Cardiac muscle cell (in vitro differentiated cells and primary cell): ENCODE measurements at regions not wholly inside any gene's neighbourhood (a gene's known extent, or its start where the extent isn't known, plus 50 kb on each side); places are given as distances from the start of the nearest gene placed in this dataset.

Experiments
- DNase-seq, 2 donors: peaks; one replicate each; pipeline versions ENCODE4 v3.0.0 to v3.0.0-alpha.2; 2010 to 2017; ENCODE audit warnings: low read depth in 1 of 2, low spot score in 1 of 2
- H3K27ac ChIP-seq: fragments of 200-600 bp; sonication (generic); 2 replicates; pipeline ENCODE4 v1.5.1; 2016
- H3K27me3 ChIP-seq: fragments of 200-600 bp; sonication (generic); 2 replicates; pipeline ENCODE4 v1.6.0; 2016; ENCODE audit warnings: control low read depth
- H3K36me3 ChIP-seq: fragments of 200-600 bp; sonication (generic); 2 replicates; pipeline ENCODE4 v1.5.1; 2016; ENCODE audit warnings: control low read depth
- H3K4me1 ChIP-seq: fragments of 200-600 bp; sonication (generic); 2 replicates; pipeline ENCODE4 v1.8.1; 2017; ENCODE audit warnings: low read depth, mild to moderate bottlenecking, mixed run types
- H3K4me3 ChIP-seq: fragments of 200-600 bp; sonication (generic); 2 replicates; pipeline ENCODE4 v1.5.1; 2016; ENCODE audit warnings: mild to moderate bottlenecking
- H3K9me3 ChIP-seq: fragments of 200-600 bp; sonication (generic); 2 replicates; pipeline ENCODE4 v1.5.1; 2017; ENCODE audit warnings: low read depth, mild to moderate bottlenecking, control low read depth
- TF ChIP-seq, protein P1 (sequence below): IDR thresholded peaks from 2 replicates; pipeline ENCODE4 v1.5.1; 2012; ENCODE audit warnings: low read depth, mild to moderate bottlenecking, low read length

DNA sequence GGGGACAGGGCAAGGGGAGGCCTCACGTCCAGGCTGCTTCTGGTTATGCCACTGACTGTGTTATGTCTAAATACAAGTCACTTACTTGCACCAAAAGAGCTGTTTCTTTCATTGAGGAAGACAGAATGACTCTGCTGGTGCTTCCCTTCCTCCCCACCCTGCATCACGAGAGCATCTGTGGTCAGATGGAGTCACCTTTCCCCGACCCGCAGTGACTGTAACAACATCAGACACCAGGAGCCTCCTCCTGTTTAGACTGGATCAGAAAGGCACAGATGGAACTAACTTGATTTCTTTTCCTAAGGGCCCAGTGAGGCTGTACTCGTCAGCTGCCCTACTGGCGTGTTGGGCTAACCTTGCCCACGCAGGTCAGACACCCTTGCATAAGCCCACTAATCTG is 90.3 kb upstream of the ZNF536 start:
- Histone ChIP-seq H3K27me3 (peaks cover 7% of the 10 kb centered on the region), H3K4me1 (no peaks in the 10 kb centered on the region), H3K27ac (no peak overlapping the region), H3K9me3 (no peaks in the 10 kb centered on the region), H3K36me3 (no peaks in the 10 kb centered on the region), H3K4me3 (no peak overlapping the region)
- no peak for DNase-seq
- TF ChIP-seq, protein P1, sequence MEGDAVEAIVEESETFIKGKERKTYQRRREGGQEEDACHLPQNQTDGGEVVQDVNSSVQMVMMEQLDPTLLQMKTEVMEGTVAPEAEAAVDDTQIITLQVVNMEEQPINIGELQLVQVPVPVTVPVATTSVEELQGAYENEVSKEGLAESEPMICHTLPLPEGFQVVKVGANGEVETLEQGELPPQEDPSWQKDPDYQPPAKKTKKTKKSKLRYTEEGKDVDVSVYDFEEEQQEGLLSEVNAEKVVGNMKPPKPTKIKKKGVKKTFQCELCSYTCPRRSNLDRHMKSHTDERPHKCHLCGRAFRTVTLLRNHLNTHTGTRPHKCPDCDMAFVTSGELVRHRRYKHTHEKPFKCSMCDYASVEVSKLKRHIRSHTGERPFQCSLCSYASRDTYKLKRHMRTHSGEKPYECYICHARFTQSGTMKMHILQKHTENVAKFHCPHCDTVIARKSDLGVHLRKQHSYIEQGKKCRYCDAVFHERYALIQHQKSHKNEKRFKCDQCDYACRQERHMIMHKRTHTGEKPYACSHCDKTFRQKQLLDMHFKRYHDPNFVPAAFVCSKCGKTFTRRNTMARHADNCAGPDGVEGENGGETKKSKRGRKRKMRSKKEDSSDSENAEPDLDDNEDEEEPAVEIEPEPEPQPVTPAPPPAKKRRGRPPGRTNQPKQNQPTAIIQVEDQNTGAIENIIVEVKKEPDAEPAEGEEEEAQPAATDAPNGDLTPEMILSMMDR, result no peak

DNA sequence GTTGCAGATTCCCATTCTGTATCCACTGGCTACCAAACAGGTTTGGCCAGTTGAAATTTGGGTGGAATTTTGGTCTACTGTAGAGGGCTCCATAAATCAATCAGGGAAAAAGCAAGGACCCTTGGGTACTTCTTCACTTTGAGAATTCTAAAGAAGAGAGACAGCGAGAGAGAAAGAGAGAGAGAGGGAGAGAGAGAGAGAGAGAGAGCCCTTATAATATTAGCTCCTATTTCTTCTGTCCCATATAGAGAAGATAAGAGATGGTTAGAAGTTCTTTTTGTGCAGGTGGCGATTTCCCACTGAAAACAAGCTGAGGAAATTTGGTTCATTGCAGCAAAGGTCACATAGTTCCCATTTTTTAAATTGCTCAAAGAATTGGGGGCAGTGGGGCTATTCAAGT is 88.6 kb upstream of the ZNF536 start:
- no peaks in the 10 kb centered on the region for H3K4me1 ChIP-seq
- no peak overlapping the region for H3K4me3 ChIP-seq
- H3K27ac ChIP-seq, result no peak overlapping the region
- TF ChIP-seq, protein P1, result no peak
- peaks cover 7% of the 10 kb centered on the region for H3K27me3 ChIP-seq
- no peaks in the 10 kb centered on the region for H3K36me3 ChIP-seq
- no peaks in the 10 kb centered on the region for H3K9me3 ChIP-seq
- DNase-seq, result no peak

DNA sequence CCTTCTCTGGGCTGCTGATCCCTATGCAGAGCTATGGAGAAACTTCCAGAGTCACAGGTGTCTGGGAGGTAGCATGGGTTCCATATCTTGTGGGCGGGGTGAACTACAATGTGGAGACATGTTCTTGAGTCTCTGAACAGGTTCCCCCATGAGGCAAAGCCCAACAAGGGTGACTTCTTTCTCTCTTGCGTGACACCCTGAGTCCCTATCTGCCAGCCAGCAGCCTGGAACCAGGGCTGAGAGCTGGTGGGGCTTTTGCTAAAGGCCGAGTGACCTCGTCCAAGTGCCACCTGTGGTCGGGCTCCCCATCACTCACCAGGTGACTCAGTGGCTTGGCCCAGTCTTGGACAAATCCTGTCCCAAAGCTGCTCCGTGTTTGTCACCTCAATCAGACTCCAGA is 88.0 kb upstream of the ZNF536 start:
- Histone ChIP-seq H3K9me3 (no peaks in the 10 kb centered on the region), H3K4me1 (no peaks in the 10 kb centered on the region), H3K27ac (no peak overlapping the region), H3K27me3 (peaks cover 7% of the 10 kb centered on the region), H3K36me3 (no peaks in the 10 kb centered on the region), H3K4me3 (no peak overlapping the region)
- no peak for DNase-seq
- TF ChIP-seq, protein P1, result no peak

DNA sequence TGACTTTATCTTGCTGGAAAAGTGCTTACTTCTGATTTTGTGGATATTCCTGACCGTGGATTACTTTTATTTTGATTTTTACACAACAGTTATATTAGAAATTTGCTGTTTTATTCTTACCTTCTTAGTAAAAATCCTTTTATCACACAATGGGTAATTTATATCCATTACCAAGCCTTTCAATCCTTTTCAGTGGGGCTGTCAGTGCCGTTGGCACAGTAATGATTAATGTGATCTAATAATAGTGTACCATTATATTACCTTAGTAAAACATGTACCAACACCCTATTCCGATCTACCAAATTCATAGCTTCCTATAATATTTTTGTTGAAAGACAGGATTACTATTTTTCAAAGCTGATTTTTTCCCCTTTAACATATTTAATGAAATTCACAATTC is 87.3 kb upstream of the ZNF536 start:
- Histone ChIP-seq H3K36me3 (no peaks in the 10 kb centered on the region), H3K4me1 (no peaks in the 10 kb centered on the region), H3K27me3 (peaks cover 5% of the 10 kb centered on the region), H3K27ac (no peak overlapping the region), H3K4me3 (no peak overlapping the region), H3K9me3 (no peaks in the 10 kb centered on the region)
- no peak for DNase-seq
- TF ChIP-seq, protein P1, result no peak

DNA sequence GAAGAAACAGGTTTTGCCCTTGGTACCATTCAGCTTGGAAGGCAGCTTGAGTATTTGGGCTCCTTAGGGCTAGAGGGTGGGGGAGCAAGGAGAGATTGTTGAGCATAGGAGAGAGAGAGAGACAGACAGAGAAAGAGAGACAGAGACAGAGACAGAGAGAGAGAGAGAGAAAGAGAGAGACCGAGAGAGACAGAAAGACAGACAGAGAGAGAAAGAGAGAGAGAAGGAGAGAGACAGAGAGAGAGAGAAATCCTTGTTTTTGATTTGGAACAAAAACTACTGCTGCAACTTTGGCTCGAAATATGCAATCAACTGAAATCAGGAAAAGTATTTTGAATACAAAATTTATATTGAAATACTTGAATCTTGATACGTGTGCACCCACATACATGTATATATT is 85.8 kb upstream of the ZNF536 start:
- H3K27ac ChIP-seq, result no peak overlapping the region
- no peaks in the 10 kb centered on the region for H3K36me3 ChIP-seq
- H3K4me3 ChIP-seq, result no peak overlapping the region
- no peaks in the 10 kb centered on the region for H3K4me1 ChIP-seq
- H3K9me3 ChIP-seq, result no peaks in the 10 kb centered on the region
- no peak for DNase-seq
- no peaks in the 10 kb centered on the region for H3K27me3 ChIP-seq
- TF ChIP-seq, protein P1, result no peak

DNA sequence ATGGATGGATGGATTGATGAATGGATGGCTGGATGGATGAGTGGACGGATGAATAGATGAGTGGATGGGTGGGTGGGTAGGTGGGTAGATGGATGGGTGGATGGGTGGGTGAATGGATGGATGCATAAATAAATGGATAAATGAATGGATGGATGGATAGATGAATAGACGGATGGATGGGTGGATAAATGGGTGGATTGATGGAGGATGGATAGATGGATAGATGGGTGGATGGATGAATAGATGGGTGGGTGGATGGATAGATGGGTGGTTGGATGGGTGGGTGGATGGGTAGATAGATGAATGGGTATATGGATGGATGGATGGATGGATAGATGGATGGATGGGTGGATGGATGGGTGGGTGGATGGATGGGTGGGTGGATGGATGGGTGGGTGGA is 84.9 kb upstream of the ZNF536 start:
- Histone ChIP-seq H3K36me3 (no peaks in the 10 kb centered on the region), H3K27me3 (no peaks in the 10 kb centered on the region), H3K9me3 (no peaks in the 10 kb centered on the region), H3K27ac (no peak overlapping the region), H3K4me3 (no peak overlapping the region), H3K4me1 (no peaks in the 10 kb centered on the region)
- TF ChIP-seq, protein P1, result no peak
- no peak for DNase-seq
